ENCODE measurements at regions not wholly inside any gene's neighbourhood (a gene's known extent, or its start where the extent isn't known, plus 50 kb on each side); places are given as distances from the start of the nearest gene placed in this dataset.

GRCh38 chr11:115927823-115928329, 423.7 kb upstream of the CADM1 start:
- TF ChIP-seq, protein P1, sequence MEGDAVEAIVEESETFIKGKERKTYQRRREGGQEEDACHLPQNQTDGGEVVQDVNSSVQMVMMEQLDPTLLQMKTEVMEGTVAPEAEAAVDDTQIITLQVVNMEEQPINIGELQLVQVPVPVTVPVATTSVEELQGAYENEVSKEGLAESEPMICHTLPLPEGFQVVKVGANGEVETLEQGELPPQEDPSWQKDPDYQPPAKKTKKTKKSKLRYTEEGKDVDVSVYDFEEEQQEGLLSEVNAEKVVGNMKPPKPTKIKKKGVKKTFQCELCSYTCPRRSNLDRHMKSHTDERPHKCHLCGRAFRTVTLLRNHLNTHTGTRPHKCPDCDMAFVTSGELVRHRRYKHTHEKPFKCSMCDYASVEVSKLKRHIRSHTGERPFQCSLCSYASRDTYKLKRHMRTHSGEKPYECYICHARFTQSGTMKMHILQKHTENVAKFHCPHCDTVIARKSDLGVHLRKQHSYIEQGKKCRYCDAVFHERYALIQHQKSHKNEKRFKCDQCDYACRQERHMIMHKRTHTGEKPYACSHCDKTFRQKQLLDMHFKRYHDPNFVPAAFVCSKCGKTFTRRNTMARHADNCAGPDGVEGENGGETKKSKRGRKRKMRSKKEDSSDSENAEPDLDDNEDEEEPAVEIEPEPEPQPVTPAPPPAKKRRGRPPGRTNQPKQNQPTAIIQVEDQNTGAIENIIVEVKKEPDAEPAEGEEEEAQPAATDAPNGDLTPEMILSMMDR (IDR thresholded peaks at IDR 0.05; ENCODE audit: low read depth, low read length), result no peak
- no peak for TF ChIP-seq EZH2phosphoT487 (IDR thresholded peaks at IDR 0.05; ENCODE audit: low read depth)

Measured in OCI-LY3 (cell line).